HEK293 (cell line): ENCODE measurements at regions not wholly inside any gene's neighbourhood (a gene's known extent, or its start where the extent isn't known, plus 50 kb on each side); places are given as distances from the start of the nearest gene placed in this dataset.

Experiments used
- CTCF ChIA-PET: fragments of 350-600 bp; formaldehyde crosslinking; extraction: SDS; loops from one replicate; lab custom pipeline; 2021; ENCODE audit warnings: antibody characterized with exemption; lab: Yijun Ruan, JAX
- POLR2A ChIA-PET: fragments of 300-600 bp; formaldehyde crosslinking; extraction: SDS; loops from one replicate; lab custom pipeline; 2020; ENCODE audit warnings: antibody characterized with exemption, inconsistent platforms; lab: Yijun Ruan, JAX
- H3K27ac ChIP-seq: fragments of 200-500 bp; sonication (Bioruptor generic); 2 replicates; pipeline ENCODE4 v1.5.1; 2014; ENCODE audit warnings: low read depth, low read length, control low read depth, inconsistent platforms; ENCODE audit errors: extremely low read depth
- H3K36me3 ChIP-seq, 2 experiments: fragments of 200-500 bp in 1 of 2; sonication (Bioruptor generic) in 1 of 2; 1 replicate in 1 of 2; 2 replicates in 1 of 2; pipeline ENCODE4 v1.5.1; 2014 to 2017; ENCODE audit warnings: inconsistent platforms in 2 of 2, low read length in 2 of 2; ENCODE audit not compliant: control insufficient read depth in 2 of 2, insufficient read depth in 1 of 2
- H3K4me1 ChIP-seq: fragments of 200-500 bp; sonication (Bioruptor generic); 2 replicates; pipeline ENCODE4 v1.5.1; 2014; ENCODE audit warnings: mild to moderate bottlenecking, low read length, inconsistent platforms; ENCODE audit not compliant: control insufficient read depth, insufficient read depth
- H3K4me3 ChIP-seq: 2 replicates; pipeline ENCODE4 v1.5.1; 2011; ENCODE audit warnings: low read depth, mild to moderate bottlenecking, control low read depth, low read length, moderate library complexity
- H3K9me3 ChIP-seq: fragments of 200-500 bp; sonication (Bioruptor generic); 2 replicates; pipeline ENCODE4 v1.5.1; 2014; ENCODE audit warnings: low read depth, low read length, inconsistent platforms; ENCODE audit not compliant: control insufficient read depth, insufficient read depth
- GLIS1 ChIP-seq: fragments of 450-650 bp; formaldehyde crosslinking; IDR thresholded peaks from 2 replicates; pipeline ENCODE4 v1.5.1; 2016; ENCODE audit warnings: missing biosample characterization, missing genetic modification characterization
- HIC1 ChIP-seq: fragments of 450-650 bp; formaldehyde crosslinking; IDR thresholded peaks from 2 replicates; pipeline ENCODE4 v1.5.1; 2016; ENCODE audit warnings: missing biosample characterization, missing genetic modification characterization
- TRIM28 ChIP-seq: IDR thresholded peaks from 2 replicates; pipeline ENCODE4 v1.6.1; 2011; ENCODE audit warnings: low read length, control low read depth, borderline replicate concordance
- YY2 ChIP-seq: fragments of 450-650 bp; formaldehyde crosslinking; IDR thresholded peaks from 2 replicates; pipeline ENCODE4 v1.5.1; 2016; ENCODE audit warnings: missing biosample characterization, missing genetic modification characterization
- ZNF114 ChIP-seq: fragments of 450-650 bp; formaldehyde crosslinking; IDR thresholded peaks from 2 replicates; pipeline ENCODE4 v1.5.0; 2017; ENCODE audit warnings: missing biosample characterization, missing genetic modification characterization
- ZNF148 ChIP-seq: fragments of 450-650 bp; formaldehyde crosslinking; IDR thresholded peaks from 2 replicates; pipeline ENCODE4 v1.5.0; 2017; ENCODE audit warnings: missing biosample characterization, missing genetic modification characterization, borderline replicate concordance
- ZNF155 ChIP-seq: fragments of 450-650 bp; formaldehyde crosslinking; IDR thresholded peaks from 2 replicates; pipeline ENCODE4 v1.5.1; 2016; ENCODE audit warnings: missing biosample characterization, missing genetic modification characterization
- ZNF23 ChIP-seq: fragments of 450-650 bp; formaldehyde crosslinking; IDR thresholded peaks from 2 replicates; pipeline ENCODE4 v1.5.1; 2016; ENCODE audit warnings: missing biosample characterization, missing genetic modification characterization, borderline replicate concordance
- ZNF266 ChIP-seq: fragments of 450-650 bp; formaldehyde crosslinking; IDR thresholded peaks from 2 replicates; pipeline ENCODE4 v1.5.1; 2016; ENCODE audit warnings: missing biosample characterization, missing genetic modification characterization, low read depth
- ZNF404 ChIP-seq: fragments of 450-650 bp; formaldehyde crosslinking; IDR thresholded peaks from 2 replicates; pipeline ENCODE4 v1.5.1; 2017; ENCODE audit warnings: missing biosample characterization, missing genetic modification characterization
- ZNF558 ChIP-seq: fragments of 450-650 bp; formaldehyde crosslinking; IDR thresholded peaks from 2 replicates; pipeline ENCODE4 v1.5.1; 2016; ENCODE audit warnings: missing biosample characterization, missing genetic modification characterization
- ZNF580 ChIP-seq: fragments of 450-650 bp; formaldehyde crosslinking; IDR thresholded peaks from 2 replicates; pipeline ENCODE4 v1.5.1; 2016; ENCODE audit warnings: missing biosample characterization, missing genetic modification characterization
- ZNF658 ChIP-seq: fragments of 450-650 bp; formaldehyde crosslinking; IDR thresholded peaks from 2 replicates; pipeline ENCODE4; 2016; ENCODE audit warnings: missing biosample characterization, missing genetic modification characterization
- ZNF701 ChIP-seq: fragments of 450-650 bp; formaldehyde crosslinking; IDR thresholded peaks from 2 replicates; pipeline ENCODE4 v1.5.1; 2016; ENCODE audit warnings: missing biosample characterization, missing genetic modification characterization
- ZXDB ChIP-seq: fragments of 450-650 bp; formaldehyde crosslinking; IDR thresholded peaks from 2 replicates; pipeline ENCODE4 v1.5.1; 2016; ENCODE audit warnings: missing biosample characterization, missing genetic modification characterization
- TF ChIP-seq, protein P1 (sequence below): fragments of 450-650 bp; formaldehyde crosslinking; IDR thresholded peaks from 2 replicates; pipeline ENCODE4 v1.5.1; 2016; ENCODE audit warnings: missing biosample characterization, missing genetic modification characterization
- TF ChIP-seq, protein P2 (sequence below): fragments of 450-650 bp; formaldehyde crosslinking; conservative IDR thresholded peaks from 2 replicates; pipeline ENCODE4 v1.5.1; 2016; ENCODE audit warnings: low read depth, missing biosample characterization, missing genetic modification characterization
- TF ChIP-seq, protein P3 (sequence below): fragments of 450-650 bp; formaldehyde crosslinking; IDR thresholded peaks from 2 replicates; pipeline ENCODE4 v1.5.1; 2017; ENCODE audit warnings: missing biosample characterization, missing genetic modification characterization
- TF ChIP-seq, protein P4 (sequence below): fragments of 450-650 bp; formaldehyde crosslinking; IDR thresholded peaks from 2 replicates; pipeline ENCODE4 v1.5.1; 2016; ENCODE audit warnings: missing biosample characterization, missing genetic modification characterization

DNA sequence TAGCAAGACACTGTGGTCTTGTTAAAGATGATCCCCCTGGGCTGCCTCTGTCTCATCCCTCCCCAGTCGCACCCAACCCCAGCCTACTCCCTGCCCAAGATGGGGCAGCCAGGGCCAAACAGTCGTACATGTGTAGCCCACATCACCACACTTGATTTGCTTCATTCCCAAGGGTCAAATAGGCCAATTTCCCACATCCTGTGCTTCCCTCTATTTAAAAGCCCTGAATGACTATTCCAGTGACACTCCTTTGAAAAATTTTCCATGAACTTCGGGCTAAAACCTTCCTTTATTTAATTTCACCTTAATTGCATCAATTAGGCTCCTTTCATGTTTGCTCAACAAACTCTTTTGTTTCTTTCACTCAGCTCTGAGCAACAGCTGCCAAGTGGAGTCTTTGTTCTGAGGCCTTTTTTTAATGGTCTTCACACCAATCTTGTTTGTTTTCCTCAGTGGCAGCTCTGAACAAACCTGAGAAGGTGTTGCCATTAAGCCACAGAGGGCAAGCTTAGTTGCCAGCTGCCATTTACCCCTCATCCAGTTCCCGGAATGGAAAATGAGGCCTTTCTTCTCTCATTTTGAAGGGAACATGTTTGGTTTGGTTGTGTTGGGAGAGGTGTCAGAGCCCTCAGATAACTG lies 126.9 kb downstream of the APIP start:
- CTCF ChIA-PET = interaction anchor here (3.4 kb wide), 1 partner anchor 18 kb away, joined by 7 read pairs; no protein-coding TSS in a partner anchor
- TF ChIP-seq ZNF580 (tag by site-specific recombination) (no peak), YY2 (tag by site-specific recombination) (no peak), ZNF23 (no peak), ZNF701 (tag by site-specific recombination) (no peak), ZXDB (tag by site-specific recombination) (no peak), ZNF114 (tag by site-specific recombination) (no peak), HIC1 (no peak), ZNF404 (tag by site-specific recombination) (no peak), ZNF148 (no peak)
- TF ChIP-seq, protein P1, sequence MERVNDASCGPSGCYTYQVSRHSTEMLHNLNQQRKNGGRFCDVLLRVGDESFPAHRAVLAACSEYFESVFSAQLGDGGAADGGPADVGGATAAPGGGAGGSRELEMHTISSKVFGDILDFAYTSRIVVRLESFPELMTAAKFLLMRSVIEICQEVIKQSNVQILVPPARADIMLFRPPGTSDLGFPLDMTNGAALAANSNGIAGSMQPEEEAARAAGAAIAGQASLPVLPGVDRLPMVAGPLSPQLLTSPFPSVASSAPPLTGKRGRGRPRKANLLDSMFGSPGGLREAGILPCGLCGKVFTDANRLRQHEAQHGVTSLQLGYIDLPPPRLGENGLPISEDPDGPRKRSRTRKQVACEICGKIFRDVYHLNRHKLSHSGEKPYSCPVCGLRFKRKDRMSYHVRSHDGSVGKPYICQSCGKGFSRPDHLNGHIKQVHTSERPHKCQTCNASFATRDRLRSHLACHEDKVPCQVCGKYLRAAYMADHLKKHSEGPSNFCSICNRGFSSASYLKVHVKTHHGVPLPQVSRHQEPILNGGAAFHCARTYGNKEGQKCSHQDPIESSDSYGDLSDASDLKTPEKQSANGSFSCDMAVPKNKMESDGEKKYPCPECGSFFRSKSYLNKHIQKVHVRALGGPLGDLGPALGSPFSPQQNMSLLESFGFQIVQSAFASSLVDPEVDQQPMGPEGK (tag by site-specific recombination) = no peak
- TF ChIP-seq, all 188 proteins: peak for 0
- Histone ChIP-seq H3K4me3 (no peak overlapping the region), H3K9me3 (no peaks in the 10 kb centered on the region), H3K27ac (no peak overlapping the region), H3K4me1 (no peaks in the 10 kb centered on the region), H3K36me3 (no peaks in the 10 kb centered on the region)
- POLR2A ChIA-PET = no interaction called here

DNA sequence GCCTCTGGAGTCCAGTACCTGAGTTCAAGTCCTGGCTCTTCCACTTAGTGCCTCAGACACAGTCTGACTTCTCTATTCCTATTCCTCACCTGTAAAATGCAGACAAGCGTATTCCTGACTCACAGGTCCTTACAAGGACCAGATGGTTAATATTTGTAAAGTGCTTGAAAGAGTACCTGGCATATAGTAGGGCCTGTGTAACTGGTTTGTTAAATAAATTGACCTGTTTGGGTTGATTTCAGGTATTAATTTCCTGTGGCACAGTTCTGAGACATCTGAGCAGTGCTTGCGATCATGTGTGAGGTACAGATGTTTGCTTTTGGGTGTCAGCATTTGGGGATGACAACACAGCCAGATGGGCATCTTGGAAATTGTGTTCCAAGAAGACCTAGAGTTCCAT lies 127.5 kb downstream of the APIP start:
- CTCF ChIA-PET = no interaction called here
- Histone ChIP-seq H3K27ac (no peak overlapping the region), H3K4me1 (no peaks in the 10 kb centered on the region)
- no peak for TF ChIP-seq ZNF155 (tag by site-specific recombination)
- no peak for TF ChIP-seq ZNF558
- TF ChIP-seq ZNF658 = no peak
- TF ChIP-seq, protein P2, sequence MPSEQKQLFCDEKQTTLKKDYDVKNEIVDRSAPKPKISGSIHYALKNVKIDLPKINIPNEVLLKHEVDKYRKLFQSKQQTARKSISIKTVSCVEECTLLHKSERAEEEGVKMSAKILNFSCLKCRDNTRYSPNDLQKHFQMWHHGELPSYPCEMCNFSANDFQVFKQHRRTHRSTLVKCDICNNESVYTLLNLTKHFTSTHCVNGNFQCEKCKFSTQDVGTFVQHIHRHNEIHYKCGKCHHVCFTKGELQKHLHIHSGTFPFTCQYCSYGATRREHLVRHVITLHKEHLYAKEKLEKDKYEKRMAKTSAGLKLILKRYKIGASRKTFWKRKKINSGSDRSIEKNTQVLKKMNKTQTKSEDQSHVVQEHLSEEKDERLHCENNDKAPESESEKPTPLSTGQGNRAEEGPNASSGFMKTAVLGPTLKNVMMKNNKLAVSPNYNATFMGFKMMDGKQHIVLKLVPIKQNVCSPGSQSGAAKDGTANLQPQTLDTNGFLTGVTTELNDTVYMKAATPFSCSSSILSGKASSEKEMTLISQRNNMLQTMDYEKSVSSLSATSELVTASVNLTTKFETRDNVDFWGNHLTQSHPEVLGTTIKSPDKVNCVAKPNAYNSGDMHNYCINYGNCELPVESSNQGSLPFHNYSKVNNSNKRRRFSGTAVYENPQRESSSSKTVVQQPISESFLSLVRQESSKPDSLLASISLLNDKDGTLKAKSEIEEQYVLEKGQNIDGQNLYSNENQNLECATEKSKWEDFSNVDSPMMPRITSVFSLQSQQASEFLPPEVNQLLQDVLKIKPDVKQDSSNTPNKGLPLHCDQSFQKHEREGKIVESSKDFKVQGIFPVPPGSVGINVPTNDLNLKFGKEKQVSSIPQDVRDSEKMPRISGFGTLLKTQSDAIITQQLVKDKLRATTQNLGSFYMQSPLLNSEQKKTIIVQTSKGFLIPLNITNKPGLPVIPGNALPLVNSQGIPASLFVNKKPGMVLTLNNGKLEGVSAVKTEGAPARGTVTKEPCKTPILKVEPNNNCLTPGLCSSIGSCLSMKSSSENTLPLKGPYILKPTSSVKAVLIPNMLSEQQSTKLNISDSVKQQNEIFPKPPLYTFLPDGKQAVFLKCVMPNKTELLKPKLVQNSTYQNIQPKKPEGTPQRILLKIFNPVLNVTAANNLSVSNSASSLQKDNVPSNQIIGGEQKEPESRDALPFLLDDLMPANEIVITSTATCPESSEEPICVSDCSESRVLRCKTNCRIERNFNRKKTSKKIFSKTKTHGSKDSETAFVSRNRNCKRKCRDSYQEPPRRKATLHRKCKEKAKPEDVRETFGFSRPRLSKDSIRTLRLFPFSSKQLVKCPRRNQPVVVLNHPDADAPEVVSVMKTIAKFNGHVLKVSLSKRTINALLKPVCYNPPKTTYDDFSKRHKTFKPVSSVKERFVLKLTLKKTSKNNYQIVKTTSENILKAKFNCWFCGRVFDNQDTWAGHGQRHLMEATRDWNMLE (tag by site-specific recombination) = no peak
- no peak for TF ChIP-seq ZNF266 (tag by site-specific recombination)
- no peak for TF ChIP-seq GLIS1 (tag by site-specific recombination)
- TF ChIP-seq, protein P3, sequence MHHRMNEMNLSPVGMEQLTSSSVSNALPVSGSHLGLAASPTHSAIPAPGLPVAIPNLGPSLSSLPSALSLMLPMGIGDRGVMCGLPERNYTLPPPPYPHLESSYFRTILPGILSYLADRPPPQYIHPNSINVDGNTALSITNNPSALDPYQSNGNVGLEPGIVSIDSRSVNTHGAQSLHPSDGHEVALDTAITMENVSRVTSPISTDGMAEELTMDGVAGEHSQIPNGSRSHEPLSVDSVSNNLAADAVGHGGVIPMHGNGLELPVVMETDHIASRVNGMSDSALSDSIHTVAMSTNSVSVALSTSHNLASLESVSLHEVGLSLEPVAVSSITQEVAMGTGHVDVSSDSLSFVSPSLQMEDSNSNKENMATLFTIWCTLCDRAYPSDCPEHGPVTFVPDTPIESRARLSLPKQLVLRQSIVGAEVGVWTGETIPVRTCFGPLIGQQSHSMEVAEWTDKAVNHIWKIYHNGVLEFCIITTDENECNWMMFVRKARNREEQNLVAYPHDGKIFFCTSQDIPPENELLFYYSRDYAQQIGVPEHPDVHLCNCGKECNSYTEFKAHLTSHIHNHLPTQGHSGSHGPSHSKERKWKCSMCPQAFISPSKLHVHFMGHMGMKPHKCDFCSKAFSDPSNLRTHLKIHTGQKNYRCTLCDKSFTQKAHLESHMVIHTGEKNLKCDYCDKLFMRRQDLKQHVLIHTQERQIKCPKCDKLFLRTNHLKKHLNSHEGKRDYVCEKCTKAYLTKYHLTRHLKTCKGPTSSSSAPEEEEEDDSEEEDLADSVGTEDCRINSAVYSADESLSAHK (tag by site-specific recombination) = no peak
- TF ChIP-seq, protein P4, sequence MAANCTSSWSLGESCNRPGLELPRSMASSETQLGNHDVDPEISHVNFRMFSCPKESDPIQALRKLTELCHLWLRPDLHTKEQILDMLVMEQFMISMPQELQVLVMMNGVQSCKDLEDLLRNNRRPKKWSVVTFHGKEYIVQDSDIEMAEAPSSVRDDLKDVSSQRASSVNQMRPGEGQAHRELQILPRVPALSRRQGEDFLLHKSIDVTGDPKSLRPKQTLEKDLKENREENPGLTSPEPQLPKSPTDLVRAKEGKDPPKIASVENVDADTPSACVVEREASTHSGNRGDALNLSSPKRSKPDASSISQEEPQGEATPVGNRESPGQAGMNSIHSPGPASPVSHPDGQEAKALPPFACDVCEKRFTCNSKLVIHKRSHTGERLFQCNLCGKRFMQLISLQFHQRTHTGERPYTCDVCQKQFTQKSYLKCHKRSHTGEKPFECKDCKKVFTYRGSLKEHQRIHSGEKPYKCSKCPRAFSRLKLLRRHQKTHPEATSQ (tag by site-specific recombination) = no peak
- no peak for TF ChIP-seq TRIM28
- no peak for TF ChIP-seq YY2 (tag by site-specific recombination)

More for the DNA sequence above, 127.5 kb downstream of the APIP start:
- H3K4me3 ChIP-seq = no peak overlapping the region
- POLR2A ChIA-PET = no interaction called here
- no peaks in the 10 kb centered on the region for H3K36me3 ChIP-seq
- H3K9me3 ChIP-seq = no peaks in the 10 kb centered on the region
